Neural crest cell (in vitro differentiated cells): ENCODE measurements at regions not wholly inside any gene's neighbourhood (a gene's known extent, or its start where the extent isn't known, plus 50 kb on each side); places are given as distances from the start of the nearest gene placed in this dataset.

Experiments used
- DNase-seq: peaks from one replicate; pipeline ENCODE4 v3.0.0; 2021; ENCODE audit warnings: low read depth, mixed read lengths, low spot score
- H3K27ac Mint-ChIP-seq: one replicate; pipeline ENCODE4 v1.8.0; 2021; ENCODE audit warnings: mild to moderate bottlenecking, mixed read lengths; ENCODE audit not compliant: unreplicated experiment
- H3K27me3 Mint-ChIP-seq: 2 replicates; pipeline ENCODE4 v1.8.0; 2021; ENCODE audit warnings: low read depth, mild to moderate bottlenecking, mixed read lengths
- H3K36me3 Mint-ChIP-seq: 2 replicates; pipeline ENCODE4 v1.8.0; 2021; ENCODE audit warnings: low read depth, mild to moderate bottlenecking, mixed read lengths
- H3K4me1 Mint-ChIP-seq: 2 replicates; pipeline ENCODE4 v1.8.0; 2021; ENCODE audit warnings: mixed read lengths
- H3K4me3 Mint-ChIP-seq: one replicate; pipeline ENCODE4 v1.8.0; 2021; ENCODE audit warnings: mild to moderate bottlenecking, mixed read lengths
- H3K9me3 Mint-ChIP-seq: 2 replicates; pipeline ENCODE4 v1.8.0; 2021; ENCODE audit warnings: mixed read lengths
- TF ChIP-seq, protein P1 (sequence below): fragments of 200-600 bp; sonication (generic); conservative IDR thresholded peaks from 2 replicates; pipeline ENCODE4 v1.5.0; 2021; ENCODE audit warnings: antibody characterized with exemption, mild to moderate bottlenecking

- Mint-ChIP-seq H3K4me3 (no peak overlapping the region), H3K4me1 (peaks cover 11% of the 10 kb centered on the region), H3K9me3 (peaks cover 9% of the 10 kb centered on the region), H3K27me3 (no peaks in the 10 kb centered on the region), H3K27ac (no peak overlapping the region), H3K36me3 (no peaks in the 10 kb centered on the region)
- DNase-seq, result no peak
- TF ChIP-seq, protein P1, sequence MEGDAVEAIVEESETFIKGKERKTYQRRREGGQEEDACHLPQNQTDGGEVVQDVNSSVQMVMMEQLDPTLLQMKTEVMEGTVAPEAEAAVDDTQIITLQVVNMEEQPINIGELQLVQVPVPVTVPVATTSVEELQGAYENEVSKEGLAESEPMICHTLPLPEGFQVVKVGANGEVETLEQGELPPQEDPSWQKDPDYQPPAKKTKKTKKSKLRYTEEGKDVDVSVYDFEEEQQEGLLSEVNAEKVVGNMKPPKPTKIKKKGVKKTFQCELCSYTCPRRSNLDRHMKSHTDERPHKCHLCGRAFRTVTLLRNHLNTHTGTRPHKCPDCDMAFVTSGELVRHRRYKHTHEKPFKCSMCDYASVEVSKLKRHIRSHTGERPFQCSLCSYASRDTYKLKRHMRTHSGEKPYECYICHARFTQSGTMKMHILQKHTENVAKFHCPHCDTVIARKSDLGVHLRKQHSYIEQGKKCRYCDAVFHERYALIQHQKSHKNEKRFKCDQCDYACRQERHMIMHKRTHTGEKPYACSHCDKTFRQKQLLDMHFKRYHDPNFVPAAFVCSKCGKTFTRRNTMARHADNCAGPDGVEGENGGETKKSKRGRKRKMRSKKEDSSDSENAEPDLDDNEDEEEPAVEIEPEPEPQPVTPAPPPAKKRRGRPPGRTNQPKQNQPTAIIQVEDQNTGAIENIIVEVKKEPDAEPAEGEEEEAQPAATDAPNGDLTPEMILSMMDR, result no peak
These were observed 206.2 kb upstream of the ADRA1D start for GRCh38 chr20:4455301-4455701.

DNA sequence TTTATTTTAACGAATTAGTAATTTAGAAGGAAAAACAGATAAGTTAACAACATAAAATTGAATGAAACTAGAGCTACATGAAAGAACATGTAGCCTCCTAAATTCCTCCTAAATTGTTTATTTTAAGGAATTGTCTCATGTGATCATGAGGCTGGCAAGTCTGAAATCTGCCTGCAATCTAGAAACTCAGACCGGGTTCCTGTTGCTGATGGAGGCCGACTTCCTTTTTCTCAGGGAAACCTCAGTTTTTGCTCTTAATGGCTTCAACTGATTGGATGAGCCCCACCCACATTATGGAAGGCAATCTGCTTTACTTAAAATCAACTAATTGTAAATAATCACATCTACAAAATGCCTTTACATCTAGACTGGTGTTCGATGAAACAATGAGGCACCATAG, 205.0 kb upstream of the ADRA1D start:
- H3K4me1 Mint-ChIP-seq, result peaks cover 11% of the 10 kb centered on the region
- DNase-seq, result no peak
- no peaks in the 10 kb centered on the region for H3K27me3 Mint-ChIP-seq
- no peak overlapping the region for H3K27ac Mint-ChIP-seq
- H3K9me3 Mint-ChIP-seq, result peaks cover 9% of the 10 kb centered on the region
- H3K36me3 Mint-ChIP-seq, result no peaks in the 10 kb centered on the region
- H3K4me3 Mint-ChIP-seq, result no peak overlapping the region
- TF ChIP-seq, protein P1, result no peak

DNA sequence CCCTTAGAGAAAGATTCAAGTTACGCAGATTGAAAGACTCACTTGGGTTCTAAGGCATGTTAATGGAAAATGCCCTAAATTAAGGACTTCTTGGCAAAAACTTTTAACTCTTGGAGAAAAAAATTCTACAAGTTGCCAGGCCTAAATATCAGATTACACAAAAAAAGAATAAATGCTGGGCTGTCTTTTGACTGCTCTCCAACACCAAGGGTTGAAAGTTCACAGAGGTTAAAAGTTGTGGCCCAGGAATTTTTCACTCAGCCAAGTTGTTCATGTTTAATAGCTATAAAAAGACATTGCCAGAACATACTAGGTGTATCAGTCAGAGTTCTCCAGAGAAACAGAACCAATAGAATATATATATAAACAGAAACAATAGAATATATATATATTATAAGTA, 204.3 kb upstream of the ADRA1D start:
- H3K4me1 Mint-ChIP-seq, result peaks cover 11% of the 10 kb centered on the region
- no peak for DNase-seq
- H3K36me3 Mint-ChIP-seq, result no peaks in the 10 kb centered on the region
- no peak overlapping the region for H3K27ac Mint-ChIP-seq
- TF ChIP-seq, protein P1, result no peak
- H3K27me3 Mint-ChIP-seq, result no peaks in the 10 kb centered on the region
- H3K9me3 Mint-ChIP-seq, result peaks cover 9% of the 10 kb centered on the region
- H3K4me3 Mint-ChIP-seq, result no peak overlapping the region

- Mint-ChIP-seq H3K27me3 (no peaks in the 10 kb centered on the region), H3K9me3 (peaks cover 8% of the 10 kb centered on the region), H3K4me1 (no peaks in the 10 kb centered on the region), H3K4me3 (no peak overlapping the region), H3K27ac (no peak overlapping the region), H3K36me3 (no peaks in the 10 kb centered on the region)
- TF ChIP-seq, protein P1, result no peak
- no peak for DNase-seq
These were observed 202.5 kb upstream of the ADRA1D start for GRCh38 chr20:4451487-4452081.

- Mint-ChIP-seq H3K4me1 (no peaks in the 10 kb centered on the region), H3K27ac (no peak overlapping the region), H3K27me3 (no peaks in the 10 kb centered on the region), H3K36me3 (no peaks in the 10 kb centered on the region), H3K4me3 (no peak overlapping the region), H3K9me3 (no peaks in the 10 kb centered on the region)
- TF ChIP-seq, protein P1, result peak; percentile 48
- DNase-seq, result no peak
These were observed 201.0 kb upstream of the ADRA1D start for GRCh38 chr20:4449957-4450715.
